ENCODE measurements at regions not wholly inside any gene's neighbourhood (a gene's known extent, or its start where the extent isn't known, plus 50 kb on each side); places are given as distances from the start of the nearest gene placed in this dataset.

DNA sequence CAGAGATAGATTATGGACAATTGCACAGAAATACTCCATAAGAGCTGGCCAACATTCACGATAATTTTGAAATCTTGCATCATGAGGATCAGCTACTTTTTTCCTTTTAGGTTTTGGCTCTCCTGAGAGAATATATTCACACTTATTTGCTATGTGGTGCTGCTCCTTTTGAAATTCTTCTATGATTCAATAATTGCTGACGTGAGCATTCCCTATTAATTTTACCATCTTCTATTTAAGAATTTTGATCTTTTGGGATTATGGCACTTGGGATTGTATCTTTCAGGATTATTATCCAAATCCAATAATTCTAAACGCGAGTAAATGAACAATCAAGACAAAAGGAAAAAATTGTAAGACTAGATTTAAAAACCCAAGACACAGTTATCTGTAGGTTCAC, 358.8 kb downstream of the ELAVL2 start:
- Histone ChIP-seq H3K4me3 (no peak overlapping the region), H3K36me3 (no peaks in the 10 kb centered on the region), H3K27ac (no peak overlapping the region), H3K27me3 (replicated peaks; ENCODE audit: insufficient read depth) (no peaks in the 10 kb centered on the region), H3K9me3 (no peaks in the 10 kb centered on the region), H3K4me1 (replicated peaks) (no peaks in the 10 kb centered on the region)
- intact Hi-C loops (cut with DNase I), result no loop called here
- no peak for DNase-seq (ENCODE audit: low spot score)
- WGBS, result 87% methylated on average over 4 of the region's 4 CpGs
- TF ChIP-seq, protein P1, sequence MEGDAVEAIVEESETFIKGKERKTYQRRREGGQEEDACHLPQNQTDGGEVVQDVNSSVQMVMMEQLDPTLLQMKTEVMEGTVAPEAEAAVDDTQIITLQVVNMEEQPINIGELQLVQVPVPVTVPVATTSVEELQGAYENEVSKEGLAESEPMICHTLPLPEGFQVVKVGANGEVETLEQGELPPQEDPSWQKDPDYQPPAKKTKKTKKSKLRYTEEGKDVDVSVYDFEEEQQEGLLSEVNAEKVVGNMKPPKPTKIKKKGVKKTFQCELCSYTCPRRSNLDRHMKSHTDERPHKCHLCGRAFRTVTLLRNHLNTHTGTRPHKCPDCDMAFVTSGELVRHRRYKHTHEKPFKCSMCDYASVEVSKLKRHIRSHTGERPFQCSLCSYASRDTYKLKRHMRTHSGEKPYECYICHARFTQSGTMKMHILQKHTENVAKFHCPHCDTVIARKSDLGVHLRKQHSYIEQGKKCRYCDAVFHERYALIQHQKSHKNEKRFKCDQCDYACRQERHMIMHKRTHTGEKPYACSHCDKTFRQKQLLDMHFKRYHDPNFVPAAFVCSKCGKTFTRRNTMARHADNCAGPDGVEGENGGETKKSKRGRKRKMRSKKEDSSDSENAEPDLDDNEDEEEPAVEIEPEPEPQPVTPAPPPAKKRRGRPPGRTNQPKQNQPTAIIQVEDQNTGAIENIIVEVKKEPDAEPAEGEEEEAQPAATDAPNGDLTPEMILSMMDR (IDR thresholded peaks at IDR 0.05), result no peak
- no peak for TF ChIP-seq POLR2A (IDR thresholded peaks at IDR 0.05)
- no peak for TF ChIP-seq POLR2AphosphoS5 (IDR thresholded peaks at IDR 0.05)

DNA sequence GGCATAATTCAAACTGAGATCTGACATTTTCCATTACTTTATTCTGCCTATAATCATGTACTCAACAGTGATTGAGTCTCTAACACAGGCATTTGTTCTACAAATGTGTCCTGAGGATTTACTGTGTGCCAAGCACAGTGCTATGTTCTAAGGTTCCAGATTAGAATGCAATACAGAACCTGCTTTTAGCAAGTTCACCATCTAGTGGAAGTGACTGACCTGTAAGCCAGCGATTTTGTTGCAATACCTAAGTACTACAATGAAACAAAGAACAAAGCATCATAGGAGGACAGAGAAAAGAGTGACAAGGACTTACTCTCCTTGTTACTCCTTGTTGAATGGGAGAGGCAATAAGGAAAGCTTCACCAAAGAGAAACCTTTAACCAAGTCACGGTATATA, 348.1 kb downstream of the ELAVL2 start:
- no peak for DNase-seq (ENCODE audit: low spot score)
- Histone ChIP-seq H3K27me3 (replicated peaks; ENCODE audit: insufficient read depth) (no peaks in the 10 kb centered on the region), H3K9me3 (no peaks in the 10 kb centered on the region), H3K4me3 (no peak overlapping the region), H3K36me3 (no peaks in the 10 kb centered on the region), H3K27ac (no peak overlapping the region), H3K4me1 (replicated peaks) (no peaks in the 10 kb centered on the region)
- intact Hi-C loops (cut with DNase I), result no loop called here
- 91% methylated on average over 2 of the region's 2 CpGs for WGBS
- TF ChIP-seq, protein P1 (IDR thresholded peaks at IDR 0.05), result no peak
- TF ChIP-seq POLR2A (IDR thresholded peaks at IDR 0.05) (no peak), POLR2AphosphoS5 (IDR thresholded peaks at IDR 0.05) (no peak)

DNA sequence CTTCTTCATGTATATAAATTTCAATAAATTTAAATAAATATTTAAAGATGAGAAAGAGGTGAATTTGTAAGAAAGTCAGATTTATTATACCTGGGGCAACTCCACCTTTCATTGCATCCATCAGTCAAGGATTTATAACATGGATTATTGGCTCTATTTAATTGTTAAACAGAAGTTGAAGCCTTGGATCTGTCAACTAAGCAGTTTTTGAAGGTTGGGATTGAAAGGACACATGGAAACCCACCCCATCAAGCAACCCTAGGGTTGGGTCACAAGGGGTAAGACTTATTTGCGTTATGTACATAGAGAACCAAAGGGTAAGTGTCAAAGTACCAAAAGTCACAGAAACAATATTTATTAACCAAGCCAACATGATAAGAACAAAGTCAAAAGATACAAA, 342.5 kb downstream of the ELAVL2 start:
- DNase-seq (ENCODE audit: low spot score), result no peak
- no peak for TF ChIP-seq POLR2A (IDR thresholded peaks at IDR 0.05)
- TF ChIP-seq, protein P1 (IDR thresholded peaks at IDR 0.05), result no peak
- TF ChIP-seq POLR2AphosphoS5 (IDR thresholded peaks at IDR 0.05), result no peak
- H3K4me1 ChIP-seq (replicated peaks), result no peaks in the 10 kb centered on the region

DNA sequence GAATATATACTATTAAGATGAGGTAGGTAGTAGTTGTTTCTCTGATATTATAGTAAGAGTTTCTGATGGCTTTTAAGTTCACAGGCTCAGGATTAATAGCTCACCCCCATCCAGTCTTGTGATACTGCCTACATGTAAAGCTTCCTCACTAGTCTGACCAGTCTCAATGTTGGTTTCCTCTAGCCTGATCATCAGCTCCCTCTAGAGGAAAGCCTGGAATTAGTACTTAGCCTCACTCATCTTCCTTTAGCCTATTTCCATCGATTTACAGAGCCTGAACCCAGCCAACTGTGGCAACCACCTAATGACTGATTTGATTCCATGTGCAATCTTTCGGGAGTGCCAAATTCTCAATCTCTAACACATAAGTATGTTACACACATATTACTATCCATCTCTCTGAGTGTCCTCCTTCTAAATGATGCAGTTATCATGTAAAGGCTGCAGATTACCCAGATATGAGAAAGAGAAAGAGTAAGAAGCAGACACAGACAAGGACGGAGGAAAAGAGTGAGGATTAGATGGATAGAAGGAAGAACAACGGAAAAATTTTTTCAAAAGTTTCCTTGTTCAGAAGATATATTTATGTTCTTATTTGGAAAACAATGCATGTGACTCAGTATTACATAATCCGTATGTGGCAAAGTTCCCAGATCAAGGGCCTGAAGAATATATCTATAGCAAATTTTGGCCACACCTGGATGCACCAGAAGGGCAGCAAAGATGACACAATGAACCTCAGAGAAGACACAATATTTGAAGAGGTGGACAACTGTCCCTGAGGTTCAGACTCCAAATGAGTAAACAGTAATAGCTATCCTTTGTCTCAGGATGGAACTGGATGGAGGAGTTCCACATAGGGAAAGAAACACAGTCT, 333.7 kb downstream of the ELAVL2 start:
- no peaks in the 10 kb centered on the region for H3K9me3 ChIP-seq
- H3K27me3 ChIP-seq (replicated peaks; ENCODE audit: insufficient read depth), result no peaks in the 10 kb centered on the region
- TF ChIP-seq, protein P1 (IDR thresholded peaks at IDR 0.05), result peak in 3 of 4 experiments; percentile 23 to 45 (median 41)
- no peak for TF ChIP-seq POLR2A (IDR thresholded peaks at IDR 0.05)
- H3K4me3 ChIP-seq, result no peak overlapping the region
- 57% methylated on average over 5 of the region's 5 CpGs for WGBS
- intact Hi-C loops (cut with DNase I), result no loop called here
- no peaks in the 10 kb centered on the region for H3K4me1 ChIP-seq (replicated peaks)
- H3K36me3 ChIP-seq, result no peaks in the 10 kb centered on the region
- H3K27ac ChIP-seq, result no peak overlapping the region
- DNase-seq (ENCODE audit: low spot score), result no peak

More for the DNA sequence above, 342.5 kb downstream of the ELAVL2 start:
- Histone ChIP-seq H3K27ac (no peak overlapping the region), H3K4me3 (no peak overlapping the region), H3K27me3 (replicated peaks; ENCODE audit: insufficient read depth) (no peaks in the 10 kb centered on the region), H3K9me3 (no peaks in the 10 kb centered on the region), H3K36me3 (no peaks in the 10 kb centered on the region)
- 77% methylated on average over 1 of the region's 1 CpG for WGBS
- intact Hi-C loops (cut with DNase I), result loop anchor here (10.0 kb wide), 1 partner anchor 1009 kb away; no protein-coding TSS in a partner anchor

DNA sequence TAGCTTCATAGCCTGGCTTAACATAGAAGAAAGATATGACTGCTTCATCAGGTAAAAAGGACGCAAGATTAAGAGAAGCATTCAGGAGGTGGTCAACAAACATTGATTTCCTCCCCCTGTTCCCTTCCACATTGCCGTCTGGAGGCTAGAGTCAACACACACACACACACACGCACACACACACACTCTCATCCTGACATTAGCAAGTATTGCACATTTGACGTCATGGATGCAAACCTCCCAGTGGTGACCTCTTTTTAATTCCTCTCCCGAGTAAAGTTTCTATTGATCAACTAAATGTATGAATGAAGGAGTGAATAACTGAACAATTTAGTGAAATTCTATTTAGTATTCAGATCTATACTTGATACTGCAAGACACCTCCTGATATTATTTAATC, 332.8 kb downstream of the ELAVL2 start:
- Histone ChIP-seq H3K4me3 (no peak overlapping the region), H3K4me1 (replicated peaks) (no peaks in the 10 kb centered on the region), H3K9me3 (no peaks in the 10 kb centered on the region), H3K27me3 (replicated peaks; ENCODE audit: insufficient read depth) (no peaks in the 10 kb centered on the region), H3K27ac (no peak overlapping the region), H3K36me3 (no peaks in the 10 kb centered on the region)
- 69% methylated on average over 5 of the region's 5 CpGs for WGBS
- no peak for DNase-seq (ENCODE audit: low spot score)
- intact Hi-C loops (cut with DNase I), result no loop called here
- TF ChIP-seq, protein P1 (IDR thresholded peaks at IDR 0.05), result no peak

Measured in prostate gland (tissue), 2 donors.